Keratinocyte (primary cell): ENCODE measurements at regions not wholly inside any gene's neighbourhood (a gene's known extent, or its start where the extent isn't known, plus 50 kb on each side); places are given as distances from the start of the nearest gene placed in this dataset.

ENCODE experiments used
- DNase-seq: peaks from one replicate; pipeline ENCODE4 v3.0.0-alpha.2; 2011; ENCODE audit warnings: low read depth, missing footprints, low spot score
- FAIRE-seq: peaks from 2 replicates; lab custom pipeline; 2011; peaks lifted over from hg19 to GRCh38; lab: Jason Lieb, UNC
- H2AFZ ChIP-seq: 2 replicates; pipeline ENCODE4 v1.6.0; 2012; ENCODE audit warnings: low read length, control low read depth, inconsistent platforms; ENCODE audit not compliant: control insufficient read depth
- H3K27ac ChIP-seq: 2 replicates; pipeline ENCODE4 v1.5.1; 2011; ENCODE audit warnings: low read length; ENCODE audit not compliant: control insufficient read depth, insufficient read depth
- H3K27me3 ChIP-seq: 3 replicates; pipeline ENCODE4 v1.6.0; 2011; ENCODE audit warnings: low read length; ENCODE audit not compliant: control insufficient read depth, insufficient read depth; ENCODE audit errors: extremely low read depth
- H3K36me3 ChIP-seq, 2 experiments: 2 replicates in 1 of 2; 3 replicates in 1 of 2; pipeline ENCODE4 v1.5.1; 2011; ENCODE audit warnings: low read length in 2 of 2, mild to moderate bottlenecking in 1 of 2; ENCODE audit not compliant: control insufficient read depth in 2 of 2, insufficient read depth in 2 of 2; ENCODE audit errors: extremely low read depth in 1 of 2
- H3K4me1 ChIP-seq: 3 replicates; pipeline ENCODE4 v1.5.1; 2011; ENCODE audit warnings: low read length; ENCODE audit not compliant: control insufficient read depth, insufficient read depth; ENCODE audit errors: extremely low read depth
- H3K4me2 ChIP-seq: 3 replicates; pipeline ENCODE4 v1.6.0; 2011; ENCODE audit warnings: low read depth, low read length; ENCODE audit not compliant: control insufficient read depth, insufficient read depth; ENCODE audit errors: extremely low read depth
- H3K4me3 ChIP-seq, 3 experiments: fragments of 200-600 bp in 1 of 3; sonication (generic) in 1 of 3; 2 replicates in 2 of 3; 3 replicates in 1 of 3; pipeline ENCODE4 v1.5.1; 2011 to 2016; ENCODE audit warnings: low read length in 3 of 3, mild to moderate bottlenecking in 3 of 3, control low read depth in 2 of 3, inconsistent platforms in 1 of 3, low read depth in 1 of 3, mixed read lengths in 1 of 3, mixed run types in 1 of 3, moderate library complexity in 1 of 3; ENCODE audit not compliant: control insufficient read depth in 2 of 3, insufficient read depth in 2 of 3; ENCODE audit errors: extremely low read depth in 1 of 3
- H3K79me2 ChIP-seq: 2 replicates; pipeline ENCODE4 v1.6.0; 2012; ENCODE audit warnings: low read length; ENCODE audit not compliant: control insufficient read depth, insufficient read depth
- H3K9ac ChIP-seq: 3 replicates; pipeline ENCODE4 v1.6.0; 2011; ENCODE audit warnings: low read length; ENCODE audit not compliant: control insufficient read depth, insufficient read depth; ENCODE audit errors: extremely low read depth
- H3K9me1 ChIP-seq: 3 replicates; pipeline ENCODE4 v1.6.0; 2011; ENCODE audit warnings: low read length; ENCODE audit not compliant: control insufficient read depth, insufficient read depth; ENCODE audit errors: extremely low read depth
- H3K9me3 ChIP-seq: 2 replicates; pipeline ENCODE4 v1.5.1; 2012; ENCODE audit warnings: low read depth, low read length; ENCODE audit not compliant: control insufficient read depth
- H4K20me1 ChIP-seq: 3 replicates; pipeline ENCODE4 v1.6.0; 2011; ENCODE audit warnings: low read length; ENCODE audit not compliant: control insufficient read depth, insufficient read depth; ENCODE audit errors: extremely low read depth
- EZH2 ChIP-seq: IDR thresholded peaks from one replicate; pipeline ENCODE4 v1.6.1; 2012; ENCODE audit warnings: inconsistent platforms, mild to moderate bottlenecking, low read length, moderate library complexity
- dilution Hi-C: fragments of 300-500 bp; cut with MboI; formaldehyde crosslinking; loops from one replicate; pipeline ENCODE4 v1.7.0; 2020; ENCODE audit warnings: low sequenced_read_pairs; ENCODE audit not compliant: extremely low pct_ligation_motif_present
- TF ChIP-seq, protein P1 (sequence below), 3 experiments: IDR thresholded peaks in 1 of 3; conservative IDR thresholded peaks in 1 of 3; optimal IDR thresholded peaks in 1 of 3; 2 replicates in 2 of 3; 3 replicates in 1 of 3; pipeline versions ENCODE3 to v1.5.1; 2011; ENCODE audit warnings: low read length in 3 of 3, mild to moderate bottlenecking in 3 of 3, moderate library complexity in 2 of 3, control low read depth in 1 of 3, inconsistent platforms in 1 of 3; ENCODE audit not compliant: insufficient read depth in 2 of 3; ENCODE audit errors: extremely low read depth in 1 of 3

DNA sequence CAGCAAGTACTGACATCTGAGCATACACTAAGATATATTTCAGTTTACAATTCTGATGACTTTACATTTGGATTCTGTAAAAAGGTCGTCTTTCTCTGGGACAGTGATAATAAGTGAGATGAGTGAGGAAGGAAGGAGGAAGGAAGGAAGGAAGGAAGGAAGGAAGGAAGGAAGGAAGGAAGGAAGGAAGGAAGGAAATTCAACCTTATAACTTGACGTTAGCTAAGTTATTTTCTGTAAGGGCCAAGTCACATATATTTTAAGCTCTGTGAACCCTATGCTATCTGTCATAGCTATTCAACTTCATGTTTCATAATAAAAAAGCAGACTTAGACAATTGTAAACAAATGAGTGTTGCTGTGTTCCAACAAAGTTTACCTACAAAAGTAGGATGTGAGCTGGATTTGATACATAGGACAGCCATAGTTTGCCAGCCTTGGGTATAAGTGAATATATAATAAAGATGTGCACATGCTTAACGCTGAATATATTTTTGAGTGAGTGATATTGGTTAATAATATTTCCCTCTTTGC, 753.0 kb upstream of the NDST4 start:
- H3K27ac ChIP-seq = no peak overlapping the region
- H3K9me1 ChIP-seq = no peaks in the 10 kb centered on the region
- H3K36me3 ChIP-seq = no peaks in the 10 kb centered on the region
- H3K9ac ChIP-seq = no peak overlapping the region
- no peaks in the 10 kb centered on the region for H4K20me1 ChIP-seq
- no peaks in the 10 kb centered on the region for H3K27me3 ChIP-seq
- dilution Hi-C loops = no loop called here
- no peak for TF ChIP-seq EZH2
- TF ChIP-seq, protein P1, sequence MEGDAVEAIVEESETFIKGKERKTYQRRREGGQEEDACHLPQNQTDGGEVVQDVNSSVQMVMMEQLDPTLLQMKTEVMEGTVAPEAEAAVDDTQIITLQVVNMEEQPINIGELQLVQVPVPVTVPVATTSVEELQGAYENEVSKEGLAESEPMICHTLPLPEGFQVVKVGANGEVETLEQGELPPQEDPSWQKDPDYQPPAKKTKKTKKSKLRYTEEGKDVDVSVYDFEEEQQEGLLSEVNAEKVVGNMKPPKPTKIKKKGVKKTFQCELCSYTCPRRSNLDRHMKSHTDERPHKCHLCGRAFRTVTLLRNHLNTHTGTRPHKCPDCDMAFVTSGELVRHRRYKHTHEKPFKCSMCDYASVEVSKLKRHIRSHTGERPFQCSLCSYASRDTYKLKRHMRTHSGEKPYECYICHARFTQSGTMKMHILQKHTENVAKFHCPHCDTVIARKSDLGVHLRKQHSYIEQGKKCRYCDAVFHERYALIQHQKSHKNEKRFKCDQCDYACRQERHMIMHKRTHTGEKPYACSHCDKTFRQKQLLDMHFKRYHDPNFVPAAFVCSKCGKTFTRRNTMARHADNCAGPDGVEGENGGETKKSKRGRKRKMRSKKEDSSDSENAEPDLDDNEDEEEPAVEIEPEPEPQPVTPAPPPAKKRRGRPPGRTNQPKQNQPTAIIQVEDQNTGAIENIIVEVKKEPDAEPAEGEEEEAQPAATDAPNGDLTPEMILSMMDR (optimal IDR thresholded peaks at IDR 0.05 in 1 of 3, IDR thresholded peaks at IDR 0.05 in 1 of 3, conservative IDR thresholded peaks at IDR 0.05 in 1 of 3; ENCODE audit: extremely low read depth in 1 of 3, insufficient read depth in 2 of 3, low read length in 3 of 3) = no peak
- FAIRE-seq (no peak), DNase-seq (no peak)
- H3K9me3 ChIP-seq = no peaks in the 10 kb centered on the region
- H3K4me2 ChIP-seq = no peak overlapping the region
- H3K4me3 ChIP-seq = no peak overlapping the region
- H3K4me1 ChIP-seq = no peaks in the 10 kb centered on the region
- H2AFZ ChIP-seq = no peak overlapping the region
- no peaks in the 10 kb centered on the region for H3K79me2 ChIP-seq

DNA sequence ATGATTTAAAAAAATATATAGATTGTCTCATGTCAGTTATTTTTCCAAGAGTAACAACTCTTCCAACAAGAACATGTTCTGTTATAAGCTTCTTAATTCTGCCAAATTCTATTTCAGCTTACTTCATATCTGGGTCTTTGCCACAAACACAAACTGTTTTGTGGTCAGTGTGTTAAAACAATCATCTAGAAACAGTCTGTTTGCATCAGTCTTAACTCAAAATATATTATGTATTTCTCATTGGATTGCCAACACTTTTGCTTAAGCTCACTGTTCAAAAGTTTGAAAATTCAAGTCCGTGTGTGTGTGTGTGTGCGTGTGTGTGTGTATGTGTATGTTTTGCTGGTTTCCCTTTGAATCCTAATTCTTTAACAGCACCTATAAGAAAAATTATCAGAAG, 752.3 kb upstream of the NDST4 start:
- H3K4me3 ChIP-seq = no peak overlapping the region
- no peaks in the 10 kb centered on the region for H3K36me3 ChIP-seq
- no peak overlapping the region for H3K4me2 ChIP-seq
- H3K9me1 ChIP-seq = no peaks in the 10 kb centered on the region
- H3K4me1 ChIP-seq = no peaks in the 10 kb centered on the region
- H3K27ac ChIP-seq = no peak overlapping the region
- dilution Hi-C loops = no loop called here
- no peak overlapping the region for H3K9ac ChIP-seq
- DNase-seq = no peak
- no peaks in the 10 kb centered on the region for H3K27me3 ChIP-seq
- H4K20me1 ChIP-seq = no peaks in the 10 kb centered on the region
- no peak overlapping the region for H2AFZ ChIP-seq
- H3K9me3 ChIP-seq = no peaks in the 10 kb centered on the region
- no peaks in the 10 kb centered on the region for H3K79me2 ChIP-seq
- FAIRE-seq = no peak
- no peak for TF ChIP-seq EZH2
- TF ChIP-seq, protein P1 (optimal IDR thresholded peaks at IDR 0.05 in 1 of 3, IDR thresholded peaks at IDR 0.05 in 1 of 3, conservative IDR thresholded peaks at IDR 0.05 in 1 of 3; ENCODE audit: extremely low read depth in 1 of 3, insufficient read depth in 2 of 3, low read length in 3 of 3) = no peak
